IMR-90 (cell line): ENCODE measurements at regions not wholly inside any gene's neighbourhood (a gene's known extent, or its start where the extent isn't known, plus 50 kb on each side); places are given as distances from the start of the nearest gene placed in this dataset.

Experiments used
- ATAC-seq: fragments of 200-7000 bp; cut with Tn5 transposase; 2 replicates; pipeline ENCODE4 v1.9.1; 2020; ENCODE audit warnings: low read depth, mild to moderate bottlenecking, moderate library complexity
- BruUV-seq: library from RNA; stranded (reverse); fragments of 400-500 nt; replicated peaks from 2 replicates; lab custom pipeline; 2021; lab: Mats Ljungman, UMichigan
- CTCF ChIA-PET: fragments of 300-600 bp; formaldehyde crosslinking; extraction: SDS; loops from one replicate; lab custom pipeline; 2021; ENCODE audit warnings: antibody characterized with exemption; lab: Yijun Ruan, JAX
- POLR2A ChIA-PET: fragments of 300-600 bp; sonication (Branson Sonifier 250); formaldehyde crosslinking; loops from one replicate; lab custom pipeline; 2022; ENCODE audit warnings: antibody characterized with exemption; ENCODE audit not compliant: unreplicated experiment; lab: Charles Lee
- DNase-seq: peaks from one replicate; pipeline ENCODE4 v3.0.0; 2013
- H2AFZ ChIP-seq: replicated peaks from 2 replicates; pipeline ENCODE3; 2013; ENCODE audit warnings: low read length, mild to moderate bottlenecking; ENCODE audit not compliant: poor library complexity
- H2AK5ac ChIP-seq: 2 replicates; pipeline ENCODE4 v1.6.1; 2013; ENCODE audit warnings: low read depth, low read length, inconsistent platforms
- H2AK9ac ChIP-seq: replicated peaks from 2 replicates; pipeline ENCODE3; 2013; ENCODE audit warnings: mild to moderate bottlenecking, low read depth, low read length, moderate library complexity; ENCODE audit not compliant: poor library complexity
- H2BK120ac ChIP-seq: 2 replicates; pipeline ENCODE4 v1.6.1; 2013; ENCODE audit warnings: low read depth, low read length, inconsistent platforms
- H2BK15ac ChIP-seq: 3 replicates; pipeline ENCODE4 v1.6.1; 2013; ENCODE audit warnings: low read depth, low read length, inconsistent platforms
- H2BK20ac ChIP-seq: 2 replicates; pipeline ENCODE4 v1.6.1; 2013; ENCODE audit warnings: low read depth, mild to moderate bottlenecking, inconsistent platforms, low read length, moderate library complexity
- H2BK5ac ChIP-seq: 2 replicates; pipeline ENCODE4 v1.6.1; 2013; ENCODE audit warnings: mild to moderate bottlenecking, low read depth, low read length, inconsistent platforms; ENCODE audit not compliant: poor library complexity, severe bottlenecking
- H3K14ac ChIP-seq: replicated peaks from 2 replicates; pipeline ENCODE4 v1.6.1; 2013; ENCODE audit warnings: low read depth, low read length, inconsistent platforms
- H3K18ac ChIP-seq: 2 replicates; pipeline ENCODE4 v1.6.1; 2013; ENCODE audit warnings: low read depth, low read length, control low read depth
- H3K23ac ChIP-seq: 2 replicates; pipeline ENCODE4 v1.6.1; 2013; ENCODE audit warnings: low read depth, low read length, inconsistent platforms
- H3K27ac ChIP-seq: 2 replicates; pipeline ENCODE4 v1.5.1; 2013; ENCODE audit warnings: mild to moderate bottlenecking, control low read depth, low read length; ENCODE audit not compliant: insufficient read depth
- H3K27me3 ChIP-seq: 2 replicates; pipeline ENCODE4 v1.6.1; 2013; ENCODE audit warnings: low read length; ENCODE audit not compliant: control insufficient read depth, insufficient read depth
- H3K36me3 ChIP-seq: 2 replicates; pipeline ENCODE4 v1.6.1; 2013; ENCODE audit warnings: low read length, mixed read lengths; ENCODE audit not compliant: control insufficient read depth, insufficient read depth
- H3K4ac ChIP-seq: 2 replicates; pipeline ENCODE4 v1.6.1; 2013; ENCODE audit warnings: low read depth, low read length, inconsistent platforms
- H3K4me1 ChIP-seq: 2 replicates; pipeline ENCODE4 v1.6.1; 2013; ENCODE audit warnings: low read length, mixed read lengths; ENCODE audit not compliant: control insufficient read depth, insufficient read depth
- H3K4me2 ChIP-seq: 2 replicates; pipeline ENCODE4 v1.6.1; 2013; ENCODE audit warnings: low read depth, mild to moderate bottlenecking, control low read depth, low read length, moderate library complexity
- H3K4me3 ChIP-seq: 2 replicates; pipeline ENCODE4 v1.5.1; 2013; ENCODE audit warnings: low read depth, mild to moderate bottlenecking, control low read depth, low read length, moderate library complexity; ENCODE audit not compliant: insufficient read depth
- H3K56ac ChIP-seq: 2 replicates; pipeline ENCODE4 v1.6.1; 2013; ENCODE audit warnings: low read length, inconsistent platforms; ENCODE audit not compliant: insufficient read depth; ENCODE audit errors: extremely low read depth
- H3K79me1 ChIP-seq, 2 experiments: 2 replicates each; pipeline ENCODE4 v1.6.1; 2013; ENCODE audit warnings: low read length in 2 of 2, inconsistent platforms in 1 of 2, low read depth in 1 of 2
- H3K9ac ChIP-seq: 2 replicates; pipeline ENCODE4 v1.6.1; 2013; ENCODE audit warnings: low read depth, low read length, control low read depth
- H3K9me1 ChIP-seq: 2 replicates; pipeline ENCODE4 v1.6.1; 2013; ENCODE audit warnings: low read length, inconsistent platforms; ENCODE audit not compliant: insufficient read depth
- H3K9me3 ChIP-seq: 2 replicates; pipeline ENCODE4 v1.6.1; 2013; ENCODE audit warnings: low read length; ENCODE audit not compliant: control insufficient read depth, insufficient read depth
- H4K20me1 ChIP-seq: 2 replicates; pipeline ENCODE4 v1.6.1; 2013; ENCODE audit warnings: low read length, inconsistent platforms; ENCODE audit not compliant: insufficient read depth
- H4K5ac ChIP-seq: 2 replicates; pipeline ENCODE4 v1.6.1; 2013; ENCODE audit warnings: mild to moderate bottlenecking, low read depth, low read length, control low read depth
- H4K8ac ChIP-seq, 2 experiments: 2 replicates each; pipeline ENCODE4 v1.6.1; 2013; ENCODE audit warnings: low read depth in 2 of 2, low read length in 2 of 2, control low read depth in 1 of 2, inconsistent platforms in 1 of 2
- H4K91ac ChIP-seq: 2 replicates; pipeline ENCODE4 v1.6.1; 2013; ENCODE audit warnings: low read depth, low read length, inconsistent platforms; ENCODE audit not compliant: insufficient read depth
- CHD1 ChIP-seq: IDR thresholded peaks from 2 replicates; pipeline ENCODE4 v1.6.1; 2012; ENCODE audit warnings: low read depth, low read length, improper control_type of control experiment
- FOS ChIP-seq: fragments of 150-350 bp; IDR thresholded peaks from 2 replicates; pipeline ENCODE4 v1.6.1; 2016; ENCODE audit warnings: low read depth, low read length
- MAFK ChIP-seq: IDR thresholded peaks from 2 replicates; pipeline ENCODE4 v1.6.1; 2012; ENCODE audit warnings: low read depth, low read length, improper control_type of control experiment
- NFE2L2 ChIP-seq: fragments of 150-350 bp; IDR thresholded peaks from 2 replicates; pipeline ENCODE4 v1.6.1; 2016; ENCODE audit warnings: low read depth, mild to moderate bottlenecking, low read length
- RCOR1 ChIP-seq: IDR thresholded peaks from 2 replicates; pipeline ENCODE4 v1.6.1; 2012; ENCODE audit warnings: mild to moderate bottlenecking, low read length, improper control_type of control experiment; ENCODE audit not compliant: insufficient replicate concordance
- RFX5 ChIP-seq: IDR thresholded peaks from 2 replicates; pipeline ENCODE4 v1.8.0; 2012; ENCODE audit warnings: low read depth, mild to moderate bottlenecking, low read length, moderate library complexity
- SMC3 ChIP-seq: fragments of 150-350 bp; IDR thresholded peaks from 2 replicates; pipeline ENCODE4 v1.6.1; 2016; ENCODE audit warnings: low read depth, mild to moderate bottlenecking, antibody characterized with exemption, low read length, moderate library complexity
- WGBS, 2 experiments: methylation state at CpG; one replicate each; pipeline versions ENCODE4 v1.1.5 to v1.1.7; 2013; ENCODE audit warnings: missing lambda C conversion rate in 2 of 2; ENCODE audit not compliant: insufficient read length in 1 of 2; ENCODE audit errors: extremely low coverage in 2 of 2; 5-methylcytosine and 5-hydroxymethylcytosine counted together
- dilution Hi-C: fragments of 300-500 bp; cut with HindIII; formaldehyde crosslinking; loops from one replicate; pipeline ENCODE4 v1.14.3; 2018; ENCODE audit warnings: low sequenced_read_pairs; ENCODE audit not compliant: unreplicated experiment
- in situ Hi-C: fragments of 300-500 bp; cut with MboI; formaldehyde crosslinking; loops from 3 replicates; pipeline ENCODE4 v1.14.3; 2019; ENCODE audit warnings: low sequenced_read_pairs, inconsistent platforms, mixed read lengths
- intact Hi-C: fragments of 100-400 bp; cut with micrococcal nuclease; formaldehyde crosslinking; loops from 2 replicates; pipeline ENCODE4 v1.10.0; 2022
- TF ChIP-seq, protein P1 (sequence below): conservative IDR thresholded peaks from 2 replicates; pipeline ENCODE4 v1.5.1; 2012; ENCODE audit warnings: mild to moderate bottlenecking, low read depth, low read length, improper control_type of control experiment
- TF ChIP-seq, protein P2 (sequence below): fragments of 150-350 bp; IDR thresholded peaks from 2 replicates; pipeline ENCODE4 v1.6.1; 2016; ENCODE audit warnings: low read depth, mild to moderate bottlenecking, low read length, moderate library complexity, borderline replicate concordance

DNA sequence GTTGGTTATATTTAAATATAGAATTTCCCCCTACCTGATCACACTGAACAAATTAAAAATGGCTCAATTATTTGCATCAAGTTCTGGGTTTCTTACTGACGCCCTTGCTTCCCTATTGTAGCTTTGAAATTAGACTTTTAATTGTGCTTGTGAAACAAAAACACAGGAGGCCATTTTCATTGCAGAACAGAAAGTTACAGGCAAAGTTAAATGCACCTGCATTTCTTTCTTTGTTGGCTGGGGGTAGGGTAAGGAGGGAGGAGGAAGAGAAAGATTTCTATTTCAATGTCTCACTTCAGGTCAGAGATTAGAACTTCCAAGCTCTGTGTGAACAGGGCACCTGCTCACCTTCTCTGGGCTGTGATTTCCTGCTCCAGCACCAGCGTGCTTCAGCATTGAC, 199.6 kb downstream of the BCL11A start:
- Histone ChIP-seq H3K18ac (no peak overlapping the region), H3K9me3 (no peaks in the 10 kb centered on the region), H3K23ac (no peak overlapping the region), H4K91ac (no peak overlapping the region), H3K4me3 (no peak overlapping the region), H2BK120ac (no peak overlapping the region), H3K36me3 (no peaks in the 10 kb centered on the region), H3K56ac (no peak overlapping the region), H4K20me1 (no peaks in the 10 kb centered on the region), H2AK5ac (no peak overlapping the region), H3K4me2 (no peak overlapping the region), H2BK15ac (no peak overlapping the region), H3K27me3 (no peaks in the 10 kb centered on the region), H4K5ac (no peak overlapping the region), H2BK20ac (no peak overlapping the region), H3K4ac (no peak overlapping the region), H3K9ac (no peak overlapping the region), H3K27ac (no peak overlapping the region), H3K4me1 (no peaks in the 10 kb centered on the region), H3K9me1 (no peaks in the 10 kb centered on the region), H2AK9ac (no peak overlapping the region), H3K14ac (no peak overlapping the region), H2AFZ (no peak overlapping the region), H3K79me1 (no peaks in the 10 kb centered on the region), H4K8ac (no peak overlapping the region), H2BK5ac (no peak overlapping the region)
- TF ChIP-seq SMC3 (no peak), RCOR1 (no peak), MAFK (no peak), FOS (no peak), RFX5 (no peak), CHD1 (no peak), NFE2L2 (no peak)
- TF ChIP-seq, protein P1, sequence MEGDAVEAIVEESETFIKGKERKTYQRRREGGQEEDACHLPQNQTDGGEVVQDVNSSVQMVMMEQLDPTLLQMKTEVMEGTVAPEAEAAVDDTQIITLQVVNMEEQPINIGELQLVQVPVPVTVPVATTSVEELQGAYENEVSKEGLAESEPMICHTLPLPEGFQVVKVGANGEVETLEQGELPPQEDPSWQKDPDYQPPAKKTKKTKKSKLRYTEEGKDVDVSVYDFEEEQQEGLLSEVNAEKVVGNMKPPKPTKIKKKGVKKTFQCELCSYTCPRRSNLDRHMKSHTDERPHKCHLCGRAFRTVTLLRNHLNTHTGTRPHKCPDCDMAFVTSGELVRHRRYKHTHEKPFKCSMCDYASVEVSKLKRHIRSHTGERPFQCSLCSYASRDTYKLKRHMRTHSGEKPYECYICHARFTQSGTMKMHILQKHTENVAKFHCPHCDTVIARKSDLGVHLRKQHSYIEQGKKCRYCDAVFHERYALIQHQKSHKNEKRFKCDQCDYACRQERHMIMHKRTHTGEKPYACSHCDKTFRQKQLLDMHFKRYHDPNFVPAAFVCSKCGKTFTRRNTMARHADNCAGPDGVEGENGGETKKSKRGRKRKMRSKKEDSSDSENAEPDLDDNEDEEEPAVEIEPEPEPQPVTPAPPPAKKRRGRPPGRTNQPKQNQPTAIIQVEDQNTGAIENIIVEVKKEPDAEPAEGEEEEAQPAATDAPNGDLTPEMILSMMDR, result no peak
- TF ChIP-seq, protein P2, sequence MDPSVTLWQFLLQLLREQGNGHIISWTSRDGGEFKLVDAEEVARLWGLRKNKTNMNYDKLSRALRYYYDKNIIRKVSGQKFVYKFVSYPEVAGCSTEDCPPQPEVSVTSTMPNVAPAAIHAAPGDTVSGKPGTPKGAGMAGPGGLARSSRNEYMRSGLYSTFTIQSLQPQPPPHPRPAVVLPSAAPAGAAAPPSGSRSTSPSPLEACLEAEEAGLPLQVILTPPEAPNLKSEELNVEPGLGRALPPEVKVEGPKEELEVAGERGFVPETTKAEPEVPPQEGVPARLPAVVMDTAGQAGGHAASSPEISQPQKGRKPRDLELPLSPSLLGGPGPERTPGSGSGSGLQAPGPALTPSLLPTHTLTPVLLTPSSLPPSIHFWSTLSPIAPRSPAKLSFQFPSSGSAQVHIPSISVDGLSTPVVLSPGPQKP, result no peak
- ChIA-PET CTCF (interaction anchor here (1.4 kb wide), 1 partner anchor 10 kb away, joined by 3 read pairs; no protein-coding TSS in a partner anchor), POLR2A (no interaction called here)
- ATAC-seq (no peak), DNase-seq (no peak)
- intact Hi-C loops, result no loop called here
- in situ Hi-C loops, result no loop called here
- WGBS, 2 experiments, result no CpG with 5 or more reads among the region's 2 CpGs
- BruUV-seq, result no TSS peak
- dilution Hi-C loops, result no loop called here
